Peyer's patch (tissue), 4 donors: ENCODE measurements at regions not wholly inside any gene's neighbourhood (a gene's known extent, or its start where the extent isn't known, plus 50 kb on each side); places are given as distances from the start of the nearest gene placed in this dataset.
A peak's percentile ranks its signal among the peaks of the same experiment; 100 is the strongest.

Experiments used
- DNase-seq, 3 donors: peaks; one replicate each; pipeline ENCODE4 v3.0.0-alpha.2; 2017 to 2019
- H3K27ac ChIP-seq, 4 donors: fragments of 200-600 bp; sonication (generic); one replicate each; pipeline ENCODE4 v1.5.1; 2016 to 2019
- H3K27me3 ChIP-seq, 2 donors: fragments of 200-600 bp; sonication (generic); one replicate each; pipeline ENCODE4 v1.5.1; 2019
- H3K36me3 ChIP-seq, 3 donors: fragments of 200-600 bp; sonication (generic); one replicate each; pipeline ENCODE4 v1.5.1; 2016 to 2019
- H3K4me1 ChIP-seq, 4 donors: fragments of 200-600 bp; sonication (generic); one replicate each; pipeline ENCODE4 v1.5.1; 2016 to 2019
- H3K4me3 ChIP-seq, 4 donors: fragments of 200-600 bp; sonication (generic); 1 replicate in 3 of 4; 2 replicates in 1 of 4; pipeline ENCODE4 v1.5.1; 2016 to 2019; ENCODE audit warnings: mild to moderate bottlenecking in 1 of 4
- H3K9me3 ChIP-seq, 4 donors: fragments of 200-600 bp; sonication (generic); one replicate each; pipeline ENCODE4 v1.5.1; 2016 to 2019; ENCODE audit warnings: mild to moderate bottlenecking in 1 of 4
- POLR2A ChIP-seq, 2 donors: fragments of 450-650 bp; IDR thresholded peaks; one replicate each; pipeline ENCODE4 v1.5.1; 2017; ENCODE audit warnings: antibody characterized with exemption in 2 of 2, mild to moderate bottlenecking in 2 of 2, moderate library complexity in 2 of 2
- TF ChIP-seq, protein P1 (sequence below), 6 experiments: fragments of 450-650 bp in 4 of 6; fragments of 200-600 bp in 2 of 6; sonication (generic) in 1 of 6; IDR thresholded peaks; one replicate each; pipeline ENCODE4 v1.5.1; 2017 to 2019; ENCODE audit warnings: antibody characterized with exemption in 6 of 6, mild to moderate bottlenecking in 3 of 6, moderate library complexity in 1 of 6

DNA sequence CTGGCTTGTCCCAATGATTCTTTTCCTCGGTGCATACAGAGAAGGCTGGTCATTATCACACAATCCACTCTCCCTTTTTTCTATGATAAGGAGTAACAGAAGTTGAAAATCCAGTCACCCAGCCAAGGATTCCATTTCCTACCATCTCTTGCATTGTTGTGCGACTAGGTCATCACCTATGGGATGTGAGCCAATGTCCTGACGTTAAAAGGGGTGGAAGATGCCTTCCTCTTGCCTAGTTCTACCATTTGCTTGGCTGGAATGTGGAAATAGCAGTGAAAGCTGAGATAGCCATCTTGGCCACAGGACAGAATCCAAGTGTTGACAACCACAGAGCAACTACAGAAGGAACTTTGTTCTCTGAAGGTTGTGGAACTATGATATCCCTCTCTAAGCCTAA is 132.2 kb upstream of the KIT start:
- no peak for DNase-seq
- no peaks in the 10 kb centered on the region for H3K4me1 ChIP-seq
- TF ChIP-seq, protein P1, sequence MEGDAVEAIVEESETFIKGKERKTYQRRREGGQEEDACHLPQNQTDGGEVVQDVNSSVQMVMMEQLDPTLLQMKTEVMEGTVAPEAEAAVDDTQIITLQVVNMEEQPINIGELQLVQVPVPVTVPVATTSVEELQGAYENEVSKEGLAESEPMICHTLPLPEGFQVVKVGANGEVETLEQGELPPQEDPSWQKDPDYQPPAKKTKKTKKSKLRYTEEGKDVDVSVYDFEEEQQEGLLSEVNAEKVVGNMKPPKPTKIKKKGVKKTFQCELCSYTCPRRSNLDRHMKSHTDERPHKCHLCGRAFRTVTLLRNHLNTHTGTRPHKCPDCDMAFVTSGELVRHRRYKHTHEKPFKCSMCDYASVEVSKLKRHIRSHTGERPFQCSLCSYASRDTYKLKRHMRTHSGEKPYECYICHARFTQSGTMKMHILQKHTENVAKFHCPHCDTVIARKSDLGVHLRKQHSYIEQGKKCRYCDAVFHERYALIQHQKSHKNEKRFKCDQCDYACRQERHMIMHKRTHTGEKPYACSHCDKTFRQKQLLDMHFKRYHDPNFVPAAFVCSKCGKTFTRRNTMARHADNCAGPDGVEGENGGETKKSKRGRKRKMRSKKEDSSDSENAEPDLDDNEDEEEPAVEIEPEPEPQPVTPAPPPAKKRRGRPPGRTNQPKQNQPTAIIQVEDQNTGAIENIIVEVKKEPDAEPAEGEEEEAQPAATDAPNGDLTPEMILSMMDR (IDR thresholded peaks at IDR 0.05): no peak
- no peak for TF ChIP-seq POLR2A (IDR thresholded peaks at IDR 0.05)
- no peak overlapping the region for H3K27ac ChIP-seq
- no peaks in the 10 kb centered on the region for H3K9me3 ChIP-seq
- H3K36me3 ChIP-seq: no peaks in the 10 kb centered on the region
- H3K27me3 ChIP-seq: no peaks in the 10 kb centered on the region
- H3K4me3 ChIP-seq: no peak overlapping the region

DNA sequence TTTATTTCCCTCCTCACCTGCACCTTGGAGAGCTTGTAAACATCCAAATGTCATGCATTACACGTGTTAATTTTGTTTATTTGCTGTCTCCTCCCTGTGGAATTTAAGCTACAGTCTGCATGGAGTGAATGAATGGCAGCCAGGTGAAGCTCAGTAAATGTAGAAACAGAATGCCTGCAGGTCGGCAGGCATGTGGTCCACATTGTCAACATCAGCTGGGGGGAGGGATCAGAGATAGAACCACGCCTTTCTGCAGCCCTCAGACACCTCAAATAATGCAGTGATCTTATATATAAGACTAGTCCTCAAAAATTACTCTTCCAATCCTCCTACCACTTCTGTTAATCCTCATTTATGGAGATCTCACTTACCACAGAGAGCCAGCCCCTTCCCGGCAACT is 131.2 kb upstream of the KIT start:
- H3K27ac ChIP-seq: no peak overlapping the region

DNA sequence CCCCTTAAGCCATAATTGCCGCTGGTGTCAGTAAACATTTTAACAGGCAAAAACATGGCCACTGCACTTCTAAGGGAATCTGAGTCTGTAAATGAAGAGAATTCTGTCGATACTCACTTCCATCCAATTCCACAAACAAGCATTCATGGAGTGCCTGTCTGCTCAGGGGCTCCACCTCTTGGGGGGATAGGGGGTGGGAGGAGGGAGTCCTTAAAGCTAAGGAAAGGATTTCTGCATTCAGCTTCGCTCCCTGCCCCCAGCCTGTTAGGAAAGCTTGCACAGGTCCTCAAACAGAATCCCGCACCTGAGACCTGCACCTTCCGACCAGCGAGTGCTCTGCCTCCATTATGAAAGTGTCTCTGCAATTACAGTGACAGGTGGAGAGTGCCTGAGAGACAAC is 130.2 kb upstream of the KIT start:
- Histone ChIP-seq H3K4me3 (no peak overlapping the region), H3K4me1 (no peaks in the 10 kb centered on the region), H3K27ac (no peak overlapping the region), H3K9me3 (no peaks in the 10 kb centered on the region), H3K36me3 (no peaks in the 10 kb centered on the region), H3K27me3 (no peaks in the 10 kb centered on the region)
- DNase-seq: no peak
- TF ChIP-seq POLR2A (IDR thresholded peaks at IDR 0.05): no peak
- TF ChIP-seq, protein P1 (IDR thresholded peaks at IDR 0.05): no peak

More for the DNA sequence above, 131.2 kb upstream of the KIT start:
- TF ChIP-seq POLR2A (IDR thresholded peaks at IDR 0.05): no peak
- TF ChIP-seq, protein P1 (IDR thresholded peaks at IDR 0.05): no peak
- no peaks in the 10 kb centered on the region for H3K36me3 ChIP-seq
- DNase-seq: no peak
- no peak overlapping the region for H3K4me3 ChIP-seq
- H3K9me3 ChIP-seq: no peaks in the 10 kb centered on the region
- no peaks in the 10 kb centered on the region for H3K27me3 ChIP-seq
- H3K4me1 ChIP-seq: no peaks in the 10 kb centered on the region

DNA sequence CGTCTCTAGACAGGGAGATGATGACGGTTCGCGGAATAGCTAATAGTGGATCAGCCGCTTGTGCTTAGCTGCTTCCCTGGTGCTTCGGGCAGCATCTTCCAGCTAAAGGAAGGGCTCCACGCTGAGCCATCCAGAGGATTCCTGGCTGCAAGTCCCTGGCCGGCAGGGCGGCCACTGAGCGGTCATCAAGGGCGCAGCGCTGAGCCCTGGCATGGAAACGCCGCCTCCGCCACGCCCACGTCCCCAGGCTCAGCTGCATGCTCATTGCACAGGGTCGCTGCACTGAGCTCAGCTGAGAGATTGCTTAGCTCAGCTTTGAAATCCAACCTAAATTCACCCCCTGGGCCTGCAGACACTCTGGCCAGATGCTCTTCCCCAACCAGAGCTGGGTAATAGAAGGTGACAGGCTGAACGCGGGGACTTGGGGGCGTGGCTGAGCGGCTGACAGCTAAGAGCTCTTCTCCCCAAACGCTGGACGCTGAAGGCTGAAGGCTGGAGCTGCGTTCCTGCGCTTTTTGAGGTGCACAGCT is 118.2 kb upstream of the KIT start:
- H3K9me3 ChIP-seq: no peaks in the 10 kb centered on the region
- no peaks in the 10 kb centered on the region for H3K27me3 ChIP-seq
- TF ChIP-seq POLR2A (IDR thresholded peaks at IDR 0.05): no peak
- TF ChIP-seq, protein P1 (IDR thresholded peaks at IDR 0.05): peak in 2 of 6 experiments; percentile 14 to 22
- peaks cover 0 to 7% (median 0%) of the 10 kb centered on the region in 4 donors for H3K4me1 ChIP-seq
- DNase-seq: peak in 2 of 3 donors; percentile 66 to 72
- peak overlapping the region in 3 of 4 donors; percentile 8 to 51 (median 47) for H3K4me3 ChIP-seq
- no peak overlapping the region for H3K27ac ChIP-seq
- no peaks in the 10 kb centered on the region for H3K36me3 ChIP-seq

DNA sequence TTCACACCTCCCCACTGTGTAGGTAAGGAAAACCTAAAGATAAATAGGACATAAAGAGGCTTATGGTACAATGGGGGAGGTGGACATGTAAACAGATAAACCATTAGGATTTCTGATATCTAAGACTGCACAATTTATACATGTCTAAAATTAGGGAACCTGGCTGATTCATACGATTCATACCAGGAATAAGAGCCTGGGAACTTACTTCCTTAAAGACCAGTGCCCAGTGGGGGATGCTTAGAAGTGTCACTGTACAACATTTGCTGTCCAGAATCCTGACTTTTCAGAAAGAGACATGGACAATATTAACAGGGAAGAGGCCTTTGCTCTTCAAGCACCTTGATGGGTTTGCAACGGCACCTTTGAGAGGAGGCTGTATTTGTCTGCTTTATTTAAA is 116.8 kb upstream of the KIT start:
- no peak overlapping the region for H3K4me3 ChIP-seq
- peaks cover 0 to 7% (median 0%) of the 10 kb centered on the region in 4 donors for H3K4me1 ChIP-seq
- H3K27me3 ChIP-seq: no peaks in the 10 kb centered on the region
- no peak overlapping the region for H3K27ac ChIP-seq
- no peaks in the 10 kb centered on the region for H3K9me3 ChIP-seq
- no peaks in the 10 kb centered on the region for H3K36me3 ChIP-seq
- no peak for TF ChIP-seq POLR2A (IDR thresholded peaks at IDR 0.05)
- TF ChIP-seq, protein P1 (IDR thresholded peaks at IDR 0.05): no peak
- no peak for DNase-seq
